ENCODE measurements at regions not wholly inside any gene's neighbourhood (a gene's known extent, or its start where the extent isn't known, plus 50 kb on each side); places are given as distances from the start of the nearest gene placed in this dataset.

- TF ChIP-seq, protein P1, sequence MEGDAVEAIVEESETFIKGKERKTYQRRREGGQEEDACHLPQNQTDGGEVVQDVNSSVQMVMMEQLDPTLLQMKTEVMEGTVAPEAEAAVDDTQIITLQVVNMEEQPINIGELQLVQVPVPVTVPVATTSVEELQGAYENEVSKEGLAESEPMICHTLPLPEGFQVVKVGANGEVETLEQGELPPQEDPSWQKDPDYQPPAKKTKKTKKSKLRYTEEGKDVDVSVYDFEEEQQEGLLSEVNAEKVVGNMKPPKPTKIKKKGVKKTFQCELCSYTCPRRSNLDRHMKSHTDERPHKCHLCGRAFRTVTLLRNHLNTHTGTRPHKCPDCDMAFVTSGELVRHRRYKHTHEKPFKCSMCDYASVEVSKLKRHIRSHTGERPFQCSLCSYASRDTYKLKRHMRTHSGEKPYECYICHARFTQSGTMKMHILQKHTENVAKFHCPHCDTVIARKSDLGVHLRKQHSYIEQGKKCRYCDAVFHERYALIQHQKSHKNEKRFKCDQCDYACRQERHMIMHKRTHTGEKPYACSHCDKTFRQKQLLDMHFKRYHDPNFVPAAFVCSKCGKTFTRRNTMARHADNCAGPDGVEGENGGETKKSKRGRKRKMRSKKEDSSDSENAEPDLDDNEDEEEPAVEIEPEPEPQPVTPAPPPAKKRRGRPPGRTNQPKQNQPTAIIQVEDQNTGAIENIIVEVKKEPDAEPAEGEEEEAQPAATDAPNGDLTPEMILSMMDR (IDR thresholded peaks at IDR 0.05) = no peak
- ATAC-seq (ENCODE audit: low FRiP score) (no peak), DNase-seq (ENCODE audit: low spot score) (no peak)
Observed at GRCh38 chr16:51289336-51289735, 138.3 kb upstream of the SALL1 start.

DNA sequence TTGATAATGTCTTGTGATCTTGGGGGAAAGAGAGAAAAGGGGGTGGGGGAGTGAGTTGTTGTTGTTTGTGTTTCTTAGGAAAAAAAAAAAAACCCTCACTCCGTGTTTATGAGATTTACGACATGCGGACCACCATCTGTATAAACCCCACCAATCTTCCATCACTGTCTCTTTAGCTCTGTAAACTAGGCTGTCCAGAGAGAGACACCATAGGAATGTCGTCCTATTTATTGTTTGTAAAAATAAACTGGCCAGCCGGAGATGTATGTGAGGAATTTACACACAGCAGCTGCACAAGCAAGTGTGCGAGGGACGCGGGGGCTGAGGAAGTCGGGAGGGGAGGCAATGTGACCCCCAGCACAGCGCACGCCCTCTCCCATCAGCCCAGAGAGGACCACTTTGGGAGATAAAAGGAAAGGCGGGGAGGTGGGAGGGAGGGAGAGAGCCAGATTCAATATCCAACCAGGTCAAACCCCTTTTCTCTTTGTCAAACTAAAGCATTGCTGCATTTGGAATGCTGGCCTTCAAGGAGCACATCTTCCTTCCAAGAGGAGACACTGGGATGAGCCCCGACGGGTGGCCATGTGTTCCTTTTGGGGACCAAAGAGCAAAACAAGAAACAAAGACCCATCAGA is 136.2 kb upstream of the SALL1 start:
- DNase-seq (ENCODE audit: low spot score) (no peak), ATAC-seq (ENCODE audit: low FRiP score) (no peak)
- TF ChIP-seq, protein P1 (IDR thresholded peaks at IDR 0.05) = no peak

- TF ChIP-seq, protein P1 (IDR thresholded peaks at IDR 0.05) = no peak
- DNase-seq (ENCODE audit: low spot score) (no peak), ATAC-seq (ENCODE audit: low FRiP score) (no peak)
Observed at GRCh38 chr16:51286272-51286671, 135.2 kb upstream of the SALL1 start.

GRCh38 chr16:51276336-51276735 is 125.3 kb upstream of the SALL1 start:
- TF ChIP-seq, protein P1 (IDR thresholded peaks at IDR 0.05) = no peak
- DNase-seq (ENCODE audit: low spot score) (no peak), ATAC-seq (ENCODE audit: low FRiP score) (no peak)

- ATAC-seq (ENCODE audit: low FRiP score) (no peak), DNase-seq (ENCODE audit: low spot score) (no peak)
- TF ChIP-seq, protein P1 (IDR thresholded peaks at IDR 0.05) = no peak
Observed at GRCh38 chr16:51272420-51272819, 121.3 kb upstream of the SALL1 start.

DNA sequence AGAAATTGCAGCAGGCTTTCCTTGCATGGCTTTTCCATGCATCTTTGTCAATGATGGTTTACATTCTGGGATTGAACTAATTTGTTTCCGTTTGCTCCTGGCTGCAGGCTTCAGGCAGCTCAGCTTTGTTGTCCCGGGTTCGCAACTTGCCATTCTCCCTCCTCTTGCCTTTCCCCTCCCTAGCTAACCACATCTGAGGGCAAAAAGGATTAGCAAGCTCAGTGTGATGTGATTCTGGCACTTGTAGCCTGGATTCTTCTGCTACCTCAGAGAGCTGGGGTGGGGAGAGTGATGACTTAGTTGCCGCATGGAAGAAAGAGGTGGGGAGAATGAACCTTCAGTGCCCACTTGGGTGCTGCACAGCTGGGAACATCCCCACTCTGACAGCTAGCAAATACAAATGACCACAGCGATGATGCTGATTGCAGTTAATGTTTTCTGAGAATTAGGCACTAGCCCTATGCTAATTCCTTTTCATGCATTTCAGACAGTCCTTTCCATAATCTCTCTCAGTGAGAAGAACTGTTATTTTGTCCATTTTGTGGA is 120.2 kb upstream of the SALL1 start:
- DNase-seq (ENCODE audit: low spot score) (no peak), ATAC-seq (ENCODE audit: low FRiP score) (no peak)
- TF ChIP-seq, protein P1 (IDR thresholded peaks at IDR 0.05) = no peak

DNA sequence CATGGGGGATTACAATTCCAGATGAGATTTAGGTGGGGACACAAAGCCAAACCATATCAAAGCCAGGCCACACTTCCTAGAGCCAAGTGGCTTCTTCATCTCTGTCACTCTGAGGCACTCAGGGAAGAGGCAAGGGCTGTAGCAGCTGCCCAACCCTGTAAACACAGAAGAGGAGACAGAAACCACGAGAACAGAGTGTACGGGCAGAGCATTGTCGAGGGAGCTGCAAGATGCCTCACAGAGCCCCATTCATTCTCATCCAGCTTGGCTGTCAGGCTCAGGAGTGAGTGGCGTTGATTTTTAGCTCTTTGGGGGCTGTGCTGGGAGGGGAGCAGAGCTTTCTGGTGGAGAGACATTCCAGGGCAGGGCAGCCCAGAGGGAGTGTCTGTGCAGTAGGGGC is 117.2 kb upstream of the SALL1 start:
- TF ChIP-seq, protein P1 (IDR thresholded peaks at IDR 0.05) = no peak
- DNase-seq (ENCODE audit: low spot score) = no peak

More for the DNA sequence above, 117.2 kb upstream of the SALL1 start:
- ATAC-seq (ENCODE audit: low FRiP score) = no peak

All from omental fat pad (tissue), 3 donors.